ENCODE measurements at regions not wholly inside any gene's neighbourhood (a gene's known extent, or its start where the extent isn't known, plus 50 kb on each side); places are given as distances from the start of the nearest gene placed in this dataset.

DNA sequence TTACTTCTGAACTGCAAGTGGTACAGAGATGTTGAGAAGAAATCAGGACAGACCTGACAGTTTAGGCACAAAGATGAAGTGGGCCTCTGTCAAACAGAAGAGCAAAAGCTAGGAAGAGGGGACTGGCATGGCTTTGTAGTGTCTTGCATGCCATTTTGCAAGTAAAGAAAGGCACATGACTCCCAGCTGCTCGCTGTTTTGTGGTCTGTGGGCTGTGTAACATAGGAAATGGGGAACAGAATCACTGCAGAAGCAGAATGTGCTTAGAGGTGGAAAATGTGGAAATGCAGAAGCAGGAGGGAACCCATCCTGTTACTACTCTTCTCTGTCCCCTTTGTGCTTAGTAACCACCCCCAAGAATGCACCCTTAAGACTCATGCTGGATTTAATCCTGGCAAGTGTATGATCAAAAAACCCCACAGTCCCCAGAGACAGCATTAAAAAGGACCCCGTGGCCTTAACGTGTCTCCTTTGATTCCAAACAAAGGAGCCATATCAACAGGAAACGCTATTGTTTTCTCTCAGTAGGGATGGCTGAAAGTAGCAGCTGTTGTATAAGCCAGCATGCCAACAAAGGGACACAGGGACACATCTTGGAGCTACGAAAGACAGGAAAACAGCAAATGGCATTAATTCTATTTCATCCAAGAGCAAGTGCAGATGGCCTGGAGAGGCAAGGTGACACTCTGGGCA is 177.6 kb upstream of the GLRA2 start:
- no peaks in the 10 kb centered on the region for H3K9me3 ChIP-seq (replicated peaks; ENCODE audit: control insufficient read depth, insufficient read depth, low read depth, low read length)
- intact Hi-C loops (cut with micrococcal nuclease) = no loop called here
- H4K20me1 ChIP-seq (replicated peaks; ENCODE audit: control insufficient read depth, insufficient read depth, low read length) = no peaks in the 10 kb centered on the region
- H2AFZ ChIP-seq (ENCODE audit: low read depth, low read length) = no peak overlapping the region
- TF ChIP-seq KDM2B (CRISPR knock-in tag; IDR thresholded peaks at IDR 0.05) = no peak
- TF ChIP-seq PHF8 (IDR thresholded peaks at IDR 0.05; ENCODE audit: borderline replicate concordance, low read length) = no peak
- TF ChIP-seq, protein P1, sequence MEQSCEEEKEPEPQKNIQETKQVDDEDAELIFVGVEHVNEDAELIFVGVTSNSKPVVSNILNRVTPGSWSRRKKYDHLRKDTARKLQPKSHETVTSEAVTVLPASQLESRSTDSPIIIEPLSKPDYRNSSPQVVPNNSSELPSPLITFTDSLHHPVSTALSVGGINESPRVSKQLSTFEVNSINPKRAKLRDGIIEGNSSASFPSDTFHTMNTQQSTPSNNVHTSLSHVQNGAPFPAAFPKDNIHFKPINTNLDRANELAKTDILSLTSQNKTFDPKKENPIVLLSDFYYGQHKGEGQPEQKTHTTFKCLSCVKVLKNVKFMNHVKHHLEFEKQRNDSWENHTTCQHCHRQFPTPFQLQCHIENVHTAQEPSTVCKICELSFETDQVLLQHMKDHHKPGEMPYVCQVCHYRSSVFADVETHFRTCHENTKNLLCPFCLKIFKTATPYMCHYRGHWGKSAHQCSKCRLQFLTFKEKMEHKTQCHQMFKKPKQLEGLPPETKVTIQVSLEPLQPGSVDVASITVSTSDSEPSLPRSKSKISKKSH (CRISPR knock-in tag; IDR thresholded peaks at IDR 0.05) = no peak
- TF ChIP-seq MIER1 (IDR thresholded peaks at IDR 0.05; ENCODE audit: low read depth) = no peak
- TF ChIP-seq KLF1 (tag; IDR thresholded peaks at IDR 0.05) = no peak
- TF ChIP-seq, protein P2, sequence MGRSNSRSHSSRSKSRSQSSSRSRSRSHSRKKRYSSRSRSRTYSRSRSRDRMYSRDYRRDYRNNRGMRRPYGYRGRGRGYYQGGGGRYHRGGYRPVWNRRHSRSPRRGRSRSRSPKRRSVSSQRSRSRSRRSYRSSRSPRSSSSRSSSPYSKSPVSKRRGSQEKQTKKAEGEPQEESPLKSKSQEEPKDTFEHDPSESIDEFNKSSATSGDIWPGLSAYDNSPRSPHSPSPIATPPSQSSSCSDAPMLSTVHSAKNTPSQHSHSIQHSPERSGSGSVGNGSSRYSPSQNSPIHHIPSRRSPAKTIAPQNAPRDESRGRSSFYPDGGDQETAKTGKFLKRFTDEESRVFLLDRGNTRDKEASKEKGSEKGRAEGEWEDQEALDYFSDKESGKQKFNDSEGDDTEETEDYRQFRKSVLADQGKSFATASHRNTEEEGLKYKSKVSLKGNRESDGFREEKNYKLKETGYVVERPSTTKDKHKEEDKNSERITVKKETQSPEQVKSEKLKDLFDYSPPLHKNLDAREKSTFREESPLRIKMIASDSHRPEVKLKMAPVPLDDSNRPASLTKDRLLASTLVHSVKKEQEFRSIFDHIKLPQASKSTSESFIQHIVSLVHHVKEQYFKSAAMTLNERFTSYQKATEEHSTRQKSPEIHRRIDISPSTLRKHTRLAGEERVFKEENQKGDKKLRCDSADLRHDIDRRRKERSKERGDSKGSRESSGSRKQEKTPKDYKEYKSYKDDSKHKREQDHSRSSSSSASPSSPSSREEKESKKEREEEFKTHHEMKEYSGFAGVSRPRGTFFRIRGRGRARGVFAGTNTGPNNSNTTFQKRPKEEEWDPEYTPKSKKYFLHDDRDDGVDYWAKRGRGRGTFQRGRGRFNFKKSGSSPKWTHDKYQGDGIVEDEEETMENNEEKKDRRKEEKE (IDR thresholded peaks at IDR 0.05; ENCODE audit: borderline replicate concordance in 1 of 2, control insufficient read depth in 1 of 2, low read depth in 2 of 2, low read length in 1 of 2) = no peak
- TF ChIP-seq, protein P3, sequence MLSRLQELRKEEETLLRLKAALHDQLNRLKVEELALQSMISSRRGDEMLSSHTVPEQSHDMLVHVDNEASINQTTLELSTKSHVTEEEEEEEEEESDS (CRISPR knock-in tag; IDR thresholded peaks at IDR 0.05) = no peak
- no peak for TF ChIP-seq NBN (IDR thresholded peaks at IDR 0.05; ENCODE audit: low read depth)
- no peak for TF ChIP-seq EHMT2 (IDR thresholded peaks at IDR 0.05)
- TF ChIP-seq, protein P4, sequence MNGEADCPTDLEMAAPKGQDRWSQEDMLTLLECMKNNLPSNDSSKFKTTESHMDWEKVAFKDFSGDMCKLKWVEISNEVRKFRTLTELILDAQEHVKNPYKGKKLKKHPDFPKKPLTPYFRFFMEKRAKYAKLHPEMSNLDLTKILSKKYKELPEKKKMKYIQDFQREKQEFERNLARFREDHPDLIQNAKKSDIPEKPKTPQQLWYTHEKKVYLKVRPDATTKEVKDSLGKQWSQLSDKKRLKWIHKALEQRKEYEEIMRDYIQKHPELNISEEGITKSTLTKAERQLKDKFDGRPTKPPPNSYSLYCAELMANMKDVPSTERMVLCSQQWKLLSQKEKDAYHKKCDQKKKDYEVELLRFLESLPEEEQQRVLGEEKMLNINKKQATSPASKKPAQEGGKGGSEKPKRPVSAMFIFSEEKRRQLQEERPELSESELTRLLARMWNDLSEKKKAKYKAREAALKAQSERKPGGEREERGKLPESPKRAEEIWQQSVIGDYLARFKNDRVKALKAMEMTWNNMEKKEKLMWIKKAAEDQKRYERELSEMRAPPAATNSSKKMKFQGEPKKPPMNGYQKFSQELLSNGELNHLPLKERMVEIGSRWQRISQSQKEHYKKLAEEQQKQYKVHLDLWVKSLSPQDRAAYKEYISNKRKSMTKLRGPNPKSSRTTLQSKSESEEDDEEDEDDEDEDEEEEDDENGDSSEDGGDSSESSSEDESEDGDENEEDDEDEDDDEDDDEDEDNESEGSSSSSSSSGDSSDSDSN (IDR thresholded peaks at IDR 0.05; ENCODE audit: borderline replicate concordance in 1 of 2, low read depth in 2 of 2, low read length in 2 of 2) = no peak
- no peak for TF ChIP-seq C11orf30 (IDR thresholded peaks at IDR 0.05; ENCODE audit: low read depth)
- POLR2A ChIA-PET = no interaction called here
- ATAC-seq (no peak), FAIRE-seq (no peak), DNase-seq (ENCODE audit: extremely low read depth in 1 of 4, low spot score in 3 of 4) (no peak)
- 0% methylated on average over 5 of the region's 5 CpGs for WGBS (ENCODE audit: insufficient coverage, low coverage, missing lambda C conversion rate)
- no peaks in the 10 kb centered on the region for H3K36me3 ChIP-seq (ENCODE audit: control insufficient read depth, insufficient read depth, low read length)
- H3K4me2 ChIP-seq (ENCODE audit: insufficient read depth, low read length) = no peak overlapping the region
- H3K4me1 ChIP-seq (replicated peaks in 1 of 2; ENCODE audit: control insufficient read depth in 2 of 2, insufficient read depth in 2 of 2, low read length in 2 of 2) = no peaks in the 10 kb centered on the region
- H3K9ac ChIP-seq (ENCODE audit: insufficient read depth in 1 of 2, low read depth in 2 of 2, low read length in 2 of 2) = no peak overlapping the region
- H3K79me2 ChIP-seq (ENCODE audit: control insufficient read depth, insufficient read depth, low read length) = no peaks in the 10 kb centered on the region
- in situ Hi-C loops (cut with MboI) = no loop called here
- CTCF ChIA-PET (ENCODE audit: low intra/inter-chr PET ratio) = no interaction called here
- no peaks in the 10 kb centered on the region for H3K27me3 ChIP-seq (ENCODE audit: control insufficient read depth in 2 of 2, insufficient read depth in 2 of 2, low read length in 2 of 2)
- H3K27ac ChIP-seq (ENCODE audit: extremely low read depth, low read depth, low read length) = no peak overlapping the region
- H3K4me3 ChIP-seq = no peak overlapping the region
- BruUV-seq (replicated peaks) = no TSS peak
- no peaks in the 10 kb centered on the region for H3K9me1 ChIP-seq (ENCODE audit: control insufficient read depth, insufficient read depth, low read length)
